ENCODE measurements at regions not wholly inside any gene's neighbourhood (a gene's known extent, or its start where the extent isn't known, plus 50 kb on each side); places are given as distances from the start of the nearest gene placed in this dataset.
A peak's percentile ranks its signal among the peaks of the same experiment; 100 is the strongest.

DNA sequence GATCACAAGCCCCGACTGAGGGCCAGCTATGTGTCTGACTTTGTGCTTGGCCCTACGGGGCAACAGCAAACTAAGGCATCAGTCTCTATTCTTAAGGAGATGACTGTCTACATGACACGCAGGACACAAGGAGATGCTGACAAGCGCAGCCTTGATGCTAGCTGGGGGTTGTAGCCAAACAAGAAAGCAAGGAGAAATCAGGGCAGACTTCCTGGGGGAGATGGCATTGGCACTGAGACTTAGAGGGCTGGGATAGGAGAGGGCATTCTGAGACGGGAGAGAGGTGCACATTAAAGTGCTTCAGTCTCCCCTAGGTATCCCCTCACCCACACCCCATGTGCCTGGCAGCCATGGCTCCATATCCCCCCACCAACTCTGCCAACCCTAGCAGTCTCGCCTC is 210.8 kb upstream of the POU3F1 start:
- TF ChIP-seq, protein P1, sequence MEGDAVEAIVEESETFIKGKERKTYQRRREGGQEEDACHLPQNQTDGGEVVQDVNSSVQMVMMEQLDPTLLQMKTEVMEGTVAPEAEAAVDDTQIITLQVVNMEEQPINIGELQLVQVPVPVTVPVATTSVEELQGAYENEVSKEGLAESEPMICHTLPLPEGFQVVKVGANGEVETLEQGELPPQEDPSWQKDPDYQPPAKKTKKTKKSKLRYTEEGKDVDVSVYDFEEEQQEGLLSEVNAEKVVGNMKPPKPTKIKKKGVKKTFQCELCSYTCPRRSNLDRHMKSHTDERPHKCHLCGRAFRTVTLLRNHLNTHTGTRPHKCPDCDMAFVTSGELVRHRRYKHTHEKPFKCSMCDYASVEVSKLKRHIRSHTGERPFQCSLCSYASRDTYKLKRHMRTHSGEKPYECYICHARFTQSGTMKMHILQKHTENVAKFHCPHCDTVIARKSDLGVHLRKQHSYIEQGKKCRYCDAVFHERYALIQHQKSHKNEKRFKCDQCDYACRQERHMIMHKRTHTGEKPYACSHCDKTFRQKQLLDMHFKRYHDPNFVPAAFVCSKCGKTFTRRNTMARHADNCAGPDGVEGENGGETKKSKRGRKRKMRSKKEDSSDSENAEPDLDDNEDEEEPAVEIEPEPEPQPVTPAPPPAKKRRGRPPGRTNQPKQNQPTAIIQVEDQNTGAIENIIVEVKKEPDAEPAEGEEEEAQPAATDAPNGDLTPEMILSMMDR (conservative IDR thresholded peaks at IDR 0.05; ENCODE audit: low read depth, low read length): no peak
- H3K4me3 ChIP-seq (ENCODE audit: low read depth, low read length): no peak overlapping the region
- DNase-seq (ENCODE audit: low read depth): no peak

DNA sequence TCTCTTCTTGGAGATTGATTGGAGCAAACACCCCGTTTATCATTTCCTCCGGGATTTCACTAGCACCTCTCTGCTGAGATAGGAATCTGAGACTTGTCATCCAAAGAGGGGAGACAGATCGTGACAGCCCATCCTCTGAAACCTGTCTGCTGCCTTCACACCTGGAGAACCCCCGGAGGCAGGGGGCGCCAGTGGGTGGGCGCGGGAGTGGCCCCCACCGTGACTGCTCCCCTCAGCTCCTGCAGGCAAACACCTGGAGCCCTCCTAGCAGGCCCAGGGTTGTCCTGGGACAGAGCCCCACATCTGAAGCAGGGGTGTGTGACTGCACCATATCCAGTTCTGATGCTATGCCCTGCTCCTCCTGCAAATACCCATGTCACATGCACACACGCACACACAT is 209.5 kb upstream of the POU3F1 start:
- no peak for DNase-seq (ENCODE audit: low read depth)
- H3K4me3 ChIP-seq (ENCODE audit: low read depth, low read length): no peak overlapping the region
- TF ChIP-seq, protein P1 (conservative IDR thresholded peaks at IDR 0.05; ENCODE audit: low read depth, low read length): no peak

DNA sequence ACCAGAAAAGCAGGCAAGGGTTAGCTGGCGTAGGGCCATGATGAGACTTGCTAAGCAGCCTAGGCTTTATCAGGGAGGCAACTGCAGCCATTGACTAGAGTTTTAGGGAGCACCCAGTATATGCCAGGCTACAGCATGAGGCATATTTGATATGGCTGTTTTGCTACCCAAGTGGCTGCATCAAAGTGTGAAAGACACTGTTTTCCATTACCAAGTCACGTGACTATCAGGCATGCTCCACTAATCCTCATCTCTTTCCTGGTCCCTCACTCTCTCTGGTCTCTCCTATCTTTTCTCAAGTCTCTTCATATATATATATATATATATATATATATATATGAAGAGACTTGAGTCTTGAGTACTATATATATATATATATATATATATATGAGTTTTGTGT is 206.7 kb upstream of the POU3F1 start:
- TF ChIP-seq, protein P1 (conservative IDR thresholded peaks at IDR 0.05; ENCODE audit: low read depth, low read length): no peak
- DNase-seq (ENCODE audit: low read depth): no peak
- H3K4me3 ChIP-seq (ENCODE audit: low read depth, low read length): no peak overlapping the region

DNA sequence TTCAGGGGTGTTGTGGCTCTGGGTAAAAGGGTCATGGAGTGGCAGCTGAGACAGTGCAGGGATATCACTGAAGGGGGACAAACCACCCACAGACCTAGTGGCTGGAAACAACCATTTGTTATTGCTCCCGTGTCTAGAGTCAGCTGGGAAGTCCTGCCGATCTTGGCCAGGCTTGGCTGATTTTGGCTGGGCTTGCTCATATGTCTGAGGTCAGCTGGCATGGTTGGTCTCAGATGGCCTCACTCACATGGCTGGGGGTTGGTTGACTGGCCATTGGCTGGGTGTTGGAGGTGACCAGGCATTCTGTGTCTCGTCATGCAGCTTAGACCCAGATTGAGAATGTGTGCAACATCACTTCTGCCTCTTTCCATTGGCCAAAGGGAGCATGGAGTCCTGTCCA is 203.8 kb upstream of the POU3F1 start:
- DNase-seq (ENCODE audit: low read depth): peak; percentile 60
- TF ChIP-seq, protein P1 (conservative IDR thresholded peaks at IDR 0.05; ENCODE audit: low read depth, low read length): no peak
- H3K4me3 ChIP-seq (ENCODE audit: low read depth, low read length): no peak overlapping the region

DNA sequence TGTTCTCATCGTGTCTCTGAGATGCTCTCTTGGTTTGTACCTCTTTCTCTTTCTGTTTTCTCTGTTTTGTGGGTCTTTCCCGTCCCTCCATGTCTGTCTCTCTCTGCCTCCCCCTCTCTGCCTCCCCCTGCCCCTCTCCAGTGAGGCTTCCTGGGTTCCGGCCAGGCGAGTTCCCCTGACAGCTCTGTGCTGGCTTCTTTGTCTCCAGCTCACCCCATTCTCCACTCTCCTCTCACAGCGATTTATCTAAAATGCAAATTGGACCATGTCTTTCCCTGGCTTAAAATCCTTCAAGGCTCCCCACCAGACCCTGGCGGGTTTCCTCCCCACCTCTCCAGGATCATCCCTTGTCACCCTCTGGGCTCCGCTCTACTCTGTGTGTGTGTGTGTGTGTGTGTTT is 202.4 kb upstream of the POU3F1 start:
- no peak for DNase-seq (ENCODE audit: low read depth)
- no peak overlapping the region for H3K4me3 ChIP-seq (ENCODE audit: low read depth, low read length)
- TF ChIP-seq, protein P1 (conservative IDR thresholded peaks at IDR 0.05; ENCODE audit: low read depth, low read length): no peak

DNA sequence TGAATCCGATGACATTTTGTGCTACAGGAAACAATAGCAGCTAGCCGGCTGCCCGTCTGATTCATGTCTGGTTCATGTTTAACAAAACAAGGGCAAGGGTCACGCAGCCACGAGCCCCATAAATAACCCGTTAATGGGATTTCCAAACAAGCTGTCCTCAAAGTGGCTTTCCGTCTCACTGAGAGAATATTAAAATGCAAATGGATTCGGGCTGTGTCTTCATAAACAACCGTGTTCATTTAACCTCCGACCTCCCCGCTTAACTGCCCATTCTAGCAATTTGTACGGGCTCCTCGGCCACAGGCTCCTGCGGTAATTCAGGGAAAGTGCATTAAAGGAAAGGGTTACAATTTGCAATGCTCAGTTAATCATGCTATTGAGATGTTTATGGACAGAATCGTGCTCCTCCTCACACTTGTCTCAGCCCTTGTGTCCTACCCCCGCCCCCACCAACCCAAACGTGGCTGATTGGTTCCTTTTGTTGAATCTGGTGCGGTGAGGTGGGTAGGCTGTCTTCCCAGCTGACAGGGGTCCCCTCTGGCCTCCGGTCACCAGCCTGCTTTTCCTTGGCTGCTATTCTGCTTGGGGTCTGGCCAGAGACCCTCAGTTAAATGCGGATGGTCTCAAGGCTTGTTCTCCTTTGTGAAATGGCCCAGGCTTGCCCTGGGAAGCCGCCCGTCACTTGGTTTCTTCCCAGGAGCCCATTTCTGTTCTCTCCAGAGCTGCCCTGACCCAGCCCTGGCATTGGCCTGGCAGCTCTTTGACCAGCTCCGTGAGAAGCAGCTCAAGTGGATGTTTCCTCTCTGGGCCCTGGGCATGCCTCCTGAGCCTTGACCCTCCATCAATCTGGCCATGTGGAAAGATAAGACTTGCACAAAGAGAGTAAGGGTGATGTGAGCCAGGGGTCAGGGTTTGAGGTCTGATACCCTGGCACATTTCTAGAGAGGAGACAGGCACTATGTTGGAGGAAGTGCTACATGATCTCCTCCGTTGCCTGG is 200.7 kb upstream of the POU3F1 start:
- TF ChIP-seq, protein P1 (conservative IDR thresholded peaks at IDR 0.05; ENCODE audit: low read depth, low read length): no peak
- no peak overlapping the region for H3K4me3 ChIP-seq (ENCODE audit: low read depth, low read length)
- DNase-seq (ENCODE audit: low read depth): peak; percentile 80
